PC-9 (cell line): ENCODE measurements at regions not wholly inside any gene's neighbourhood (a gene's known extent, or its start where the extent isn't known, plus 50 kb on each side); places are given as distances from the start of the nearest gene placed in this dataset.

ENCODE experiments used
- EZH2 ChIP-seq: fragments of 200-600 bp; sonication (generic); IDR thresholded peaks from 2 replicates; pipeline ENCODE4 v1.8.0; 2017; ENCODE audit warnings: antibody characterized with exemption, low read depth
- TF ChIP-seq, protein P1 (sequence below): fragments of 200-600 bp; sonication (generic); conservative IDR thresholded peaks from 2 replicates; pipeline ENCODE4 v1.6.1; 2017; ENCODE audit warnings: mixed run types, antibody characterized with exemption, mild to moderate bottlenecking, moderate library complexity

DNA sequence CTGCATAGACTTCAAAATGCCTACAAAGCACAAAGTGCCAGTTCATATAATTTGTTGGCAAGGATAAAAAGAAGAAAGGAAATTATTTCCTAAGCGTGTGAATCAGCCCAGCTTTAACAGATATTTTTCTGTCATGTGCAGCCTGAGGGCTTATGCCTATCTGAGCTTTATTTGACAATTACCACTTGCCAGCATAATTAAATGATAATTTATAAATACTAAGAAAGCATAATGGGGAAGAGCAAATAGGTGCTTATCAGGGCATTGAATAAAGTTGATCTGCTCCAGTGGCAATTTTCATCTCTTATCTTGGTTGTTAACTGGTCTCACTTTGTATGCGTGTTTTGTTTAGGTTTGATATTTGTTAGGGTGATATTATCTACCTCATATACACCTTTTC is 313.4 kb upstream of the DNAJC19 start:
- TF ChIP-seq, protein P1, sequence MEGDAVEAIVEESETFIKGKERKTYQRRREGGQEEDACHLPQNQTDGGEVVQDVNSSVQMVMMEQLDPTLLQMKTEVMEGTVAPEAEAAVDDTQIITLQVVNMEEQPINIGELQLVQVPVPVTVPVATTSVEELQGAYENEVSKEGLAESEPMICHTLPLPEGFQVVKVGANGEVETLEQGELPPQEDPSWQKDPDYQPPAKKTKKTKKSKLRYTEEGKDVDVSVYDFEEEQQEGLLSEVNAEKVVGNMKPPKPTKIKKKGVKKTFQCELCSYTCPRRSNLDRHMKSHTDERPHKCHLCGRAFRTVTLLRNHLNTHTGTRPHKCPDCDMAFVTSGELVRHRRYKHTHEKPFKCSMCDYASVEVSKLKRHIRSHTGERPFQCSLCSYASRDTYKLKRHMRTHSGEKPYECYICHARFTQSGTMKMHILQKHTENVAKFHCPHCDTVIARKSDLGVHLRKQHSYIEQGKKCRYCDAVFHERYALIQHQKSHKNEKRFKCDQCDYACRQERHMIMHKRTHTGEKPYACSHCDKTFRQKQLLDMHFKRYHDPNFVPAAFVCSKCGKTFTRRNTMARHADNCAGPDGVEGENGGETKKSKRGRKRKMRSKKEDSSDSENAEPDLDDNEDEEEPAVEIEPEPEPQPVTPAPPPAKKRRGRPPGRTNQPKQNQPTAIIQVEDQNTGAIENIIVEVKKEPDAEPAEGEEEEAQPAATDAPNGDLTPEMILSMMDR, result no peak
- TF ChIP-seq EZH2, result no peak
